ENCODE measurements at regions not wholly inside any gene's neighbourhood (a gene's known extent, or its start where the extent isn't known, plus 50 kb on each side); places are given as distances from the start of the nearest gene placed in this dataset.

DNA sequence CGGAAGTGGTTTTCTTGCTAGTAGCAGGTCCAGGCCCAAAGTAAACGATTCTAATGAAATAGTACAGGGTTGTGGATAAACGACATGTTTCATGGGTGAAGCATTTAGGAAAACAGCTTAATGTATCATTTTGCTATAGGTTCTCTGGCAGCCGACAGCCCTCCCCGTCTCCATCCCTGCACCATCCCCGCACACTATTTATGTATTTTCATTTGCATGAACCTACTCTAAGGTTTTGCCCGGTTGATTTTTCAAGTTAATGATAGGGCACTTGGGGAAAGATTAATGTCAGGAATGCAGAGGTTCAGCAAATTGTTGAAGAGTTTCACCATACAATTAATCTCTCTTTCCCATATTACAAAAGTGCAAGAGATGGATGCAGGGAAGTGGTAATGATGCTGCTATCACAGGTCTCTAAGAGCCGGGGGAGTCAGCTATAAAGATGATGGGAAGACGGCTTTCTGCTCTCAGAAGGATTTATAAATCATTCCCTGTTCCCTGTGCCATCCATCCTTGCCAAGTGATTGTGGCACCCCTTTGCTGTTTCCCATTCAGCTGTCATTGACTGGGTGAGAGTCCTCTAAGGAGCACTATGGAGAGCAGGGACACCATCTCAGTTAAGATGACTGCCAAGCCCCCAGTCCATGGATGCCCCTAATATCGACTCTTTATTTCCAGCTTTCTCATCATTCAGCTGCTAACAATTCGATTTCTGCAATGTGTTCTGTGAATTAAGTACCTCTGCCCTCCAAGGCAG lies 186.3 kb downstream of the IRS2 start:
- no peak for TF ChIP-seq POLR2AphosphoS5 (IDR thresholded peaks at IDR 0.05; ENCODE audit: borderline replicate concordance, low read depth, low read length)
- no peak for TF ChIP-seq EZH2 (IDR thresholded peaks at IDR 0.05)

Data from SK-N-MC (cell line).